Body of pancreas (tissue), 4 donors: ENCODE measurements at regions not wholly inside any gene's neighbourhood (a gene's known extent, or its start where the extent isn't known, plus 50 kb on each side); places are given as distances from the start of the nearest gene placed in this dataset.
"Not testable (repeated sequence)": the region's sequence is repeated elsewhere in the genome, so short reads cannot be mapped to it uniquely, and the experiment has no call there.

Source experiments
- POLR2A ChIP-seq, 3 donors: fragments of 450-650 bp; IDR thresholded peaks; one replicate each; pipeline ENCODE4 v1.6.1; 2016; ENCODE audit warnings: antibody characterized with exemption in 3 of 3, mild to moderate bottlenecking in 2 of 3
- TF ChIP-seq, protein P1 (sequence below), 7 experiments: fragments of 450-650 bp in 4 of 7; fragments of 200-600 bp in 3 of 7; sonication (generic) in 3 of 7; IDR thresholded peaks; one replicate each; pipeline ENCODE4 v1.5.1; 2016 to 2019; ENCODE audit warnings: antibody characterized with exemption in 7 of 7

DNA sequence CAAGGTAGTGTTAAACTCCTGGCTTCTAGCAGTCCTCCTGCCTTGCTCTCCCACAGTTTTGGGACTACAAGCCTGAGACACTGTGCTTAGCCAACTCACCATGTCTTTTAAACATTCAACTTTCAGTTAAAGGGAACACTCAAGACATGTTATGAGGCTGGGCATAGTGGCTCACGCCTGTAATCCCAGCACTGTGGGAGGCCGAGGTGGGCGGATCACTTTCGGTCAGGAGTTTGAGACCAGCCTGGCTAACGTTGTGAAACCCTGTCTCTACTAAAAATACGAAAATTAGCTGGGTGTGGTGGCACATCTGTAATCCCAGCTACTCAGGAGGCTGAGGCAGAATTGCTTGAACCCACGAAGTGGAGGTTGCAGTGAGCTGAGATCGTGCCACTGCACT lies 148.0 kb downstream of the CDH26 start:
- not testable (repeated sequence) for TF ChIP-seq POLR2A (IDR thresholded peaks at IDR 0.05)
- TF ChIP-seq, protein P1, sequence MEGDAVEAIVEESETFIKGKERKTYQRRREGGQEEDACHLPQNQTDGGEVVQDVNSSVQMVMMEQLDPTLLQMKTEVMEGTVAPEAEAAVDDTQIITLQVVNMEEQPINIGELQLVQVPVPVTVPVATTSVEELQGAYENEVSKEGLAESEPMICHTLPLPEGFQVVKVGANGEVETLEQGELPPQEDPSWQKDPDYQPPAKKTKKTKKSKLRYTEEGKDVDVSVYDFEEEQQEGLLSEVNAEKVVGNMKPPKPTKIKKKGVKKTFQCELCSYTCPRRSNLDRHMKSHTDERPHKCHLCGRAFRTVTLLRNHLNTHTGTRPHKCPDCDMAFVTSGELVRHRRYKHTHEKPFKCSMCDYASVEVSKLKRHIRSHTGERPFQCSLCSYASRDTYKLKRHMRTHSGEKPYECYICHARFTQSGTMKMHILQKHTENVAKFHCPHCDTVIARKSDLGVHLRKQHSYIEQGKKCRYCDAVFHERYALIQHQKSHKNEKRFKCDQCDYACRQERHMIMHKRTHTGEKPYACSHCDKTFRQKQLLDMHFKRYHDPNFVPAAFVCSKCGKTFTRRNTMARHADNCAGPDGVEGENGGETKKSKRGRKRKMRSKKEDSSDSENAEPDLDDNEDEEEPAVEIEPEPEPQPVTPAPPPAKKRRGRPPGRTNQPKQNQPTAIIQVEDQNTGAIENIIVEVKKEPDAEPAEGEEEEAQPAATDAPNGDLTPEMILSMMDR (IDR thresholded peaks at IDR 0.05) = not testable (repeated sequence)
